ENCODE measurements at regions not wholly inside any gene's neighbourhood (a gene's known extent, or its start where the extent isn't known, plus 50 kb on each side); places are given as distances from the start of the nearest gene placed in this dataset.

DNA sequence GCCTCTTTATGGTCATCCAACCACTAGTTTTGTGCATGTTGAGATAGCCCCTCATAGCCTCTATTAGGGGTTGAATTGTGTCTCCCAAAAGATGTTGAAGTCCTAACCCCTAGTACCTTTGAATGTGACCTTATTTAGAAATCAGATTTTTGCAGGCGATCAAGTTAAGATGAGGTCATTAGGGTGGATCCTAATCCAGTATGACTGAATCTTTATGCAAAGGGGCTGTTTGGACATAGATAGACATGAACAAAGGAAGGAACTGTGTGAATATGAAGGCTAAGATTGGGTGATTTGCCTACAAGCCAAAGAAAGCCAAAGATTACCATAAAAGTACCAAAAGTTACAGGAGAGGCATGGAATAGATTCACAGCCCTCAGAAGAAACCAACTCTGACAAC, 209.6 kb downstream of the NUAK1 start:
- H3K27ac ChIP-seq (ENCODE audit: low read length), result no peak overlapping the region
- no peaks in the 10 kb centered on the region for H3K9me3 ChIP-seq (ENCODE audit: control insufficient read depth in 1 of 2, low read length in 2 of 2)
- H3K4me1 ChIP-seq (ENCODE audit: control insufficient read depth in 1 of 2, insufficient read depth in 2 of 2, low read length in 2 of 2), result no peaks in the 10 kb centered on the region
- no peaks in the 10 kb centered on the region for H3K27me3 ChIP-seq (ENCODE audit: low read depth, low read length)
- no peaks in the 10 kb centered on the region for H3K36me3 ChIP-seq (ENCODE audit: control insufficient read depth in 1 of 2, insufficient read depth in 2 of 2, low read length in 2 of 2)
- no peak overlapping the region for H3K4me3 ChIP-seq (ENCODE audit: low read depth in 1 of 2, low read length in 2 of 2)

DNA sequence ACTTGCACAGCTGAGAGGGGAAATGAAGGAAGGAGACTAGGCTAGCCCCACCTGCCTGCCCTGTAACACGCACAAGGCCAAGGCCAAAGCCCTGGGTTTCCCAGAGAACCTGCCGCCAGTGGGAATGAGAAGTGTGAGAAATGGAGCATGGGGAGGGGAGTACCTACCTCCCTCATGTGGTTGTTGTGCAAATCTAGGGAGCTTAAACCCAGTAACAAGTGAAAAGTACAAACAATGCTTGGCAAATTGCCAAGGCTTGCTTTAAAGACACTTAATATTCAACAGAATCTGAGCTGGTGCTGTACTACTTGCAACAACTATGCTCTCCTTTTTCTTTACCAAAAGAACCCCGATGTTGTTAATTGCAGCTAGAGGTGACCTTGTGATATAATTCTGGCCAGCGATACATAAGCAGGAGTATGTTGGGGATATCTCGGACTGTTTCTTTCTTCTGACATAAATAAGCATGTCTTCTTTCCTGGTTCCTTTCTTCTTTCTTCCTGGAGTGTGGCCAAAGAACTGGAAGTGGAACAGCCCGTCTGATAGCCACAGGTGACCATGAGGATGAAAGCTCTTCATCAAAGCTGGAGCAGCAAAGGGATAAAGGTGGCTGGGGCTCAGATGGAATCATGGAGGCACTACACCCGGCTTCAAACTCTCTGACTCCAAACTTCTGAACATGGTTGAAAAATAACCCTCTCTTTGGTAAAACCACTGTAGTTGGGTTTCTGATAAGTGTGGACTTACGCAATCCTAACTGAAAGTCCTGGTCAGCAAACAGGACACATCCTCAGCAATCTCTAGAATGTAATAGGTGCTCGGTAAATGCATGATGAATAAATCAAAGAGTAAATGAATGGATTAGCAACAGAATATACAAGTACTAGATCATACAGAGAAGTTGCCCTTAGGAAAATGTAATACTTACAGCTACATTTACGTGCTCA, 207.9 kb downstream of the NUAK1 start:
- Histone ChIP-seq H3K4me3 (ENCODE audit: low read depth in 1 of 2, low read length in 2 of 2) (no peak overlapping the region), H3K4me1 (ENCODE audit: control insufficient read depth in 1 of 2, insufficient read depth in 2 of 2, low read length in 2 of 2) (no peaks in the 10 kb centered on the region), H3K27me3 (ENCODE audit: low read depth, low read length) (no peaks in the 10 kb centered on the region), H3K36me3 (ENCODE audit: control insufficient read depth in 1 of 2, insufficient read depth in 2 of 2, low read length in 2 of 2) (no peaks in the 10 kb centered on the region), H3K9me3 (ENCODE audit: control insufficient read depth in 1 of 2, low read length in 2 of 2) (no peaks in the 10 kb centered on the region), H3K27ac (ENCODE audit: low read length) (no peak overlapping the region)

DNA sequence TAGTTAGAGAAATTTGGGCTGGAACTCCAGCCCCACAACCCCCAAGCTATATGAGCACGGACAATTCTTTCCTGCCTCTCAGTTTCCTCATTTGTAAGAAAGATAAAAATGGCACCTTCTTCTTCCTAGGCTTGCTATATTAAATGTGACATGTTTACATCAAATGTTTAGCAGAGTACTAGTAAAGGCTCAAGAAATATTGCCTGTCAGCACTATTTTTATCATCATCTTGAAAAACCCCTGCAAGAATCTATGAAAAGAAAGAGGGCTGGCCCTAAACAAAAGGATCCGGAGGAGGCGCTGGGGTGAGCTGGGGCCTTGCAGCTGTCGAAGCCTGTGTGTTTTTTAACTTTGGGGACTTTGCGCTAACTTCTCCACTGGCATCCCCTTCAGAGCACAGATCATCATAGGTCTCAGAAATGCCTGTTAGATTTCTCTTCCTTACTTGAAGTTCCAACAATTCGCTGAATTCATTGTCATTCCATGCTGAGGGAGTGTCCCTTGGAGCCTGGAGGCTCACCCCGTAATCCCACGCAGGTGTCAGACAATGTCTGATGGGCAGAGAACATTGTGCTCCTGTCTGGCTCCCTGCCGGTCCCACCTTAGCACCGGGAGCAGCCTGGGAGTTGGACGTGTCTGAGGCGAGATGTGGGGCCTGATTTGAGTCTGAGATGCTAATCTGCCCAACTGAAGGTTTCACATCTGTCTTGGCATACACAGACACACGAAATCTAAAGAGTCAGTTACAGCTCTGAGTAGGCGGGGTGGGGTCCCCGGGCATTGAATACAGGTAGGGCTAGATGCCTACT, 206.8 kb downstream of the NUAK1 start:
- Histone ChIP-seq H3K4me3 (ENCODE audit: low read depth in 1 of 2, low read length in 2 of 2) (no peak overlapping the region), H3K27me3 (ENCODE audit: low read depth, low read length) (no peaks in the 10 kb centered on the region), H3K36me3 (ENCODE audit: control insufficient read depth in 1 of 2, insufficient read depth in 2 of 2, low read length in 2 of 2) (no peaks in the 10 kb centered on the region), H3K9me3 (ENCODE audit: control insufficient read depth in 1 of 2, low read length in 2 of 2) (no peaks in the 10 kb centered on the region), H3K27ac (ENCODE audit: low read length) (no peak overlapping the region), H3K4me1 (ENCODE audit: control insufficient read depth in 1 of 2, insufficient read depth in 2 of 2, low read length in 2 of 2) (no peaks in the 10 kb centered on the region)

DNA sequence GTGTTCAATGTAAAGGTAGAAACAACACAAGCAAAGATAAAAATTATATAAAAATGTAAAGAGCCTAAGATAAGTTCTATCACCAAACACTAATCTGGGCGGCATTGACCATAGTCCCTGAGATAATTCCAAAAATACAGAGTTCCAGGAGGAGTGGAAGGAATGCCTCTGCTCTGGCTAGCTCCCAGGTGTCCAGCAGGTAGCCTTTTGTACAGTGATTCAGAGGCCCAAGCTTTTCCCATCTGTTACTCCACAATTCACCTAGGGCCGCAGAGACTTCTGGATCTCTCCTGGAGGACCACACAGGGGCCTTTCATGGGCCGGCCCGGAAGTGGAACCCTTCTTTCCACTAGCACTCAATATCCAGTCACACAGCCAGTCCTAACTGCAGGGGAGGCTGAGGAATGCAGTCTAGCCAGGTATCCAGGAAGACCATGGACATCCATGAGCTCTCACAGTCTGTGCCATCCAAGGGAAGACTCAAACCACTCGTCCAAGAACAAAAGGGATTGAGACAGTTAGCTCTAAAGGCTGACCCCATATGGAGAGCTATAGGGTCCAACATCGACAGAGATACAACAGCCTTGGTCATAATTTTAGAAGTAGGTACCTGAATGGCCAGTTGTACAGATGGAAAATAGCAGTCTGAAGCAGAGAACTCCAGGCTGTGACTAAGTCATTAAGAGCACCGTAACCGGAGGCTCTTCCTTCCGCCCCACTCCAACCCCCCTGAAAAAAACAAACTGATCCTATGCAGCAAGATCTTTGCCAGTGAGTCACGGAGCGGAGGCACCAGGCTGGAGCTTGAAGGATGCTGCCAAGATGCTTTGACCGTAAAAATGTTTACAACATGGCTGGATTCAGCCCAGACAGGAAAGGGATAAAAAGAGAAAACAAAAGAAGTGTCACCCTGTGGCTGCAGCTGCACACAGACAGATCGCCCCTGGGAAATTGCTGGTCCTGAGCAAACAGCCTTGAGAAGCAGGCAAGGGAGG, 204.8 kb downstream of the NUAK1 start:
- Histone ChIP-seq H3K27ac (ENCODE audit: low read length) (no peak overlapping the region), H3K4me1 (ENCODE audit: control insufficient read depth in 1 of 2, insufficient read depth in 2 of 2, low read length in 2 of 2) (no peaks in the 10 kb centered on the region), H3K9me3 (ENCODE audit: control insufficient read depth in 1 of 2, low read length in 2 of 2) (no peaks in the 10 kb centered on the region), H3K4me3 (ENCODE audit: low read depth in 1 of 2, low read length in 2 of 2) (no peak overlapping the region), H3K36me3 (ENCODE audit: control insufficient read depth in 1 of 2, insufficient read depth in 2 of 2, low read length in 2 of 2) (no peaks in the 10 kb centered on the region), H3K27me3 (ENCODE audit: low read depth, low read length) (no peaks in the 10 kb centered on the region)

DNA sequence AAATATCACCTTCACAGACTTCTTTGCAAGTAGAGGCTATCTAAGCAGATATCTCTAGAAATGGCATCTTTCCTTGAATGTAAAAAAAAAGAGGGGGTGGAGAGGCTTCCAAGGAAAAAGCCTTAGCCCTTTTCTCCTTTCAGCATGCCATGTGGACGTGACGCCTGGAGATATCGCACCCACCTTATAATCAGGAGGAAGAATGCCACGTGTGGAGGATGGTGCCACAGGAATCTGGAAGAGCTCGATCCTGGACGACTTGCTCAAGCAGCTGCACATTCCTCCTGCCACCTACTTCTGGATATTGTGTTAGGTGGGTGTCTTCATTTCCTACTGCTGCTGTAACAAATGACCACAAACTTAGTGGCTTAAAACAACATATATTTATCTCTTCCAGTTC, 203.6 kb downstream of the NUAK1 start:
- Histone ChIP-seq H3K4me3 (ENCODE audit: low read depth in 1 of 2, low read length in 2 of 2) (no peak overlapping the region), H3K9me3 (ENCODE audit: control insufficient read depth in 1 of 2, low read length in 2 of 2) (no peaks in the 10 kb centered on the region), H3K27me3 (ENCODE audit: low read depth, low read length) (no peaks in the 10 kb centered on the region), H3K36me3 (ENCODE audit: control insufficient read depth in 1 of 2, insufficient read depth in 2 of 2, low read length in 2 of 2) (no peaks in the 10 kb centered on the region), H3K4me1 (ENCODE audit: control insufficient read depth in 1 of 2, insufficient read depth in 2 of 2, low read length in 2 of 2) (no peaks in the 10 kb centered on the region), H3K27ac (ENCODE audit: low read length) (no peak overlapping the region)

DNA sequence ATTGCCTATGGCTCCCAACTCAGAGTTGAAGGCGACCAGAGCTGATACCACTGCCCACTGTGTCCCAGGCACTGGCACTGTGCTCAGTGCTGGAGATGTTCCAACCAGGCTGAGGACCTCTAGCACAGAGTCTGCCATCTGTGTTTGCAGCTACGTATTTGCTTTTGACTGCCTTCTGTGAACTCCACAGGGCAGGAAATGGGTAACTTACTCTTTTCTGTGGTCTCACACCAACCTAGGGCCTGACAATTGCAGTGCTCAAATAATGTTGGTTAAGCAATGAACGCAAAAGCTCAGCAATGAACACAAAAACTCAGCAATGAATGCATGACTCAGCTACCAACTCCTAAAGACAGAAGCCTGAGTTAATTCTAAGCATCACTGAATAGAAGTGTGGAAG, 202.8 kb downstream of the NUAK1 start:
- Histone ChIP-seq H3K4me1 (ENCODE audit: control insufficient read depth in 1 of 2, insufficient read depth in 2 of 2, low read length in 2 of 2) (no peaks in the 10 kb centered on the region), H3K27ac (ENCODE audit: low read length) (no peak overlapping the region), H3K27me3 (ENCODE audit: low read depth, low read length) (no peaks in the 10 kb centered on the region), H3K9me3 (ENCODE audit: control insufficient read depth in 1 of 2, low read length in 2 of 2) (no peaks in the 10 kb centered on the region), H3K4me3 (ENCODE audit: low read depth in 1 of 2, low read length in 2 of 2) (no peak overlapping the region), H3K36me3 (ENCODE audit: control insufficient read depth in 1 of 2, insufficient read depth in 2 of 2, low read length in 2 of 2) (no peaks in the 10 kb centered on the region)

DNA sequence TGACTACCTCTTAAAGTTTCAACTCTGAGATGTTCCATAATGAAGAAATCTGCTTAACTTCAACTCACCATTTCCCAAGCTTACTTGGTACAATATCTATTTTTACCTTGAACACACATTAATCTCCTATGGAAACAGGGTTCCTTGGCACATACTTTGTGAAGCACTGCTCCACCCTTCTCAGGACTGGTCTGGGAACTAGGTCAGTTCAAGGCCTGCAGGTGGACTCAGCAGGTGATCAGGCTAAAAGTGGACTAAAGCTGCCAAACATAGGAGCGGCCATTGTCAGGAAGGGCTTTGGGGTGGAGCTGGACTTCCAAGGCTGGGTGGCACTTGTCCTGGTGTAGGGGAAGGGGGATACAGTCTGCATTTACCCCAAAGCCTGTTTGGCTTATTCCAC, 202.3 kb downstream of the NUAK1 start:
- H3K4me3 ChIP-seq (ENCODE audit: low read depth in 1 of 2, low read length in 2 of 2), result no peak overlapping the region
- H3K27me3 ChIP-seq (ENCODE audit: low read depth, low read length), result no peaks in the 10 kb centered on the region
- no peaks in the 10 kb centered on the region for H3K36me3 ChIP-seq (ENCODE audit: control insufficient read depth in 1 of 2, insufficient read depth in 2 of 2, low read length in 2 of 2)
- H3K4me1 ChIP-seq (ENCODE audit: control insufficient read depth in 1 of 2, insufficient read depth in 2 of 2, low read length in 2 of 2), result no peaks in the 10 kb centered on the region
- H3K27ac ChIP-seq (ENCODE audit: low read length), result no peak overlapping the region
- H3K9me3 ChIP-seq (ENCODE audit: control insufficient read depth in 1 of 2, low read length in 2 of 2), result no peaks in the 10 kb centered on the region

DNA sequence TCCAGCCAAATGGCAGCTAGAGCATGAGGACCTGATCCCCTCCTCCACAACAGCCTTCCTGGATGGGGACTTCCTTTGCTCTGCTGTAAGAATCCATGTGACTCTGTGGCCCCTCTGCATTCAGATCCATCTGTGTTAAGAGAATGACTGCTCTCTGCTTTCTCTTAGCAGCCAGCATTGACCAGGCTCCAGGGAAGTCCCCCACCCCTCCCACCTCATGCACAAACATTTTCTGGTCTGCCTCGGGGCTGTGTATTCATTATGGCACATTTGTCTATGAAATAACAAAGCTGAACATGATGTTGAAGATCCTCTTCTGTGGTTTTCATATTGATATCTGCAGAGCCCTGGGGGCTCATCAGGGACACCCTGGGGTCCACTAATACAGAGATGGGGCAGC, 201.7 kb downstream of the NUAK1 start:
- Histone ChIP-seq H3K27me3 (ENCODE audit: low read depth, low read length) (no peaks in the 10 kb centered on the region), H3K36me3 (ENCODE audit: control insufficient read depth in 1 of 2, insufficient read depth in 2 of 2, low read length in 2 of 2) (no peaks in the 10 kb centered on the region), H3K27ac (ENCODE audit: low read length) (no peak overlapping the region), H3K4me1 (ENCODE audit: control insufficient read depth in 1 of 2, insufficient read depth in 2 of 2, low read length in 2 of 2) (no peaks in the 10 kb centered on the region), H3K9me3 (ENCODE audit: control insufficient read depth in 1 of 2, low read length in 2 of 2) (no peaks in the 10 kb centered on the region), H3K4me3 (ENCODE audit: low read depth in 1 of 2, low read length in 2 of 2) (no peak overlapping the region)

DNA sequence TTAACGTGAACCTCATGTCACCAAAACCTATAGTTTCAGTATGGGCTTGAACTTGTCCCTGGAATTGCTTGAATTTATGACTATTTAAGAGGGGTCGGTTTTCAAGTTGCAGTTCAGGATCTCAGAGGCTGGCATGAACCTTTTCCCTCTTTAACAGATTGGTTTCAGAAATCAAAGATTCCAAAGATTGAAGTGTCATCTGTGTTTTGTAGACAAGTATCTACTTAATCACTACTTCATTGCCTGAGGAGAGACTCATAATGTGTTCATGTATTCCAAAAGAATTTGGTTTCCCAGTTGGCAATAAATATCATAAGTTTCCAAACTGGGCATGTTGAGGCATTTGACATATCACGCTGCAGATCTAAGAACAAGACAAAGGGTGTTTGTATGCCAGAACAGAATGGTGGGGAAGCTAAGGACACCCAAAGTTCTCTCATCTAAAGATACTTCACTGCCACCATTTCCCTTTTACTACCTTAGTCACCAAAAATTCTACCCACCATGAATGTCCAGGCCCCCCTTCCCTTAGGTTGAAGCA, 199.5 kb downstream of the NUAK1 start:
- H3K4me1 ChIP-seq (ENCODE audit: control insufficient read depth in 1 of 2, insufficient read depth in 2 of 2, low read length in 2 of 2), result no peaks in the 10 kb centered on the region
- H3K27me3 ChIP-seq (ENCODE audit: low read depth, low read length), result no peaks in the 10 kb centered on the region
- no peak overlapping the region for H3K27ac ChIP-seq (ENCODE audit: low read length)
- no peaks in the 10 kb centered on the region for H3K36me3 ChIP-seq (ENCODE audit: control insufficient read depth in 1 of 2, insufficient read depth in 2 of 2, low read length in 2 of 2)
- no peak overlapping the region for H3K4me3 ChIP-seq (ENCODE audit: low read depth in 1 of 2, low read length in 2 of 2)
- H3K9me3 ChIP-seq (ENCODE audit: control insufficient read depth in 1 of 2, low read length in 2 of 2), result peaks cover 0 to 3% of the 10 kb centered on the region in 2 donors

DNA sequence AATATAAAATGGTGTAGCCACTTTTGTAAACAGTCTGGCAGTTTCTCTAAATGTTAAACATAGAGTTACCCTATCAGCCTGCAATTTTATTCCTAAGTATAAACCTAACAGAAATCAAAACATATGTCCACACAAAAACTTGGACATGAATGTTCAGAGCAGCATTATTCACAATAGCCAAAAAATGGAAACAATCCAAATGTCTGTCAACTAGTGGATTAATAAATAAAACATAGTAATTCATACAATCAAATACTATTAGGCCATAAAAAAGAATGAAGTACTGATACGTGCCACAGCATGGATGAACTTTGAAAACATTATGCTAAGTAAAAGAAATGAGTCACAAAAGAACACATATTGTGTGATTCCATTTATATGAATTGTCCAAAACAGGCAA, 196.5 kb downstream of the NUAK1 start:
- Histone ChIP-seq H3K9me3 (ENCODE audit: control insufficient read depth in 1 of 2, low read length in 2 of 2) (peaks cover 0 to 3% of the 10 kb centered on the region in 2 donors), H3K27ac (ENCODE audit: low read length) (no peak overlapping the region), H3K36me3 (ENCODE audit: control insufficient read depth in 1 of 2, insufficient read depth in 2 of 2, low read length in 2 of 2) (no peaks in the 10 kb centered on the region), H3K4me1 (ENCODE audit: control insufficient read depth in 1 of 2, insufficient read depth in 2 of 2, low read length in 2 of 2) (no peaks in the 10 kb centered on the region), H3K4me3 (ENCODE audit: low read depth in 1 of 2, low read length in 2 of 2) (no peak overlapping the region), H3K27me3 (ENCODE audit: low read depth, low read length) (no peaks in the 10 kb centered on the region)
